Lung microvascular endothelial cell (primary cell): ENCODE measurements at regions not wholly inside any gene's neighbourhood (a gene's known extent, or its start where the extent isn't known, plus 50 kb on each side); places are given as distances from the start of the nearest gene placed in this dataset.
"Not testable (repeated sequence)": the region's sequence is repeated elsewhere in the genome, so short reads cannot be mapped to it uniquely, and the experiment has no call there.

Experiments used
- DNase-seq, 2 donors: peaks; one replicate each; pipeline versions ENCODE4 v3.0.0 to v3.0.0-alpha.2; 2010; ENCODE audit warnings: low read depth in 2 of 2

GRCh38 chrX:112368371-112368770 lies 285.8 kb upstream of the TRPC5 start:
- no peak for DNase-seq

GRCh38 chrX:112367065-112367464 lies 284.5 kb upstream of the TRPC5 start:
- DNase-seq, result no peak

GRCh38 chrX:112359906-112360305 lies 277.3 kb upstream of the TRPC5 start:
- DNase-seq, result no peak

- no peak for DNase-seq
Measured at GRCh38 chrX:112355931-112356330, 273.4 kb upstream of the TRPC5 start.

GRCh38 chrX:112341598-112341997 lies 259.0 kb upstream of the TRPC5 start:
- DNase-seq, result no peak

GRCh38 chrX:112313201-112313600 lies 230.6 kb upstream of the TRPC5 start:
- no peak for DNase-seq

- no peak for DNase-seq
Measured at GRCh38 chrX:112306027-112306426, 223.5 kb upstream of the TRPC5 start.

GRCh38 chrX:112279940-112280339 lies 197.4 kb upstream of the TRPC5 start:
- no peak for DNase-seq

GRCh38 chrX:112270991-112271390 lies 188.4 kb upstream of the TRPC5 start:
- DNase-seq, result no peak

- DNase-seq, result no peak
Measured at GRCh38 chrX:112266136-112266535, 183.6 kb upstream of the TRPC5 start.

- DNase-seq, result no peak
Measured at GRCh38 chrX:112259375-112259774, 176.8 kb upstream of the TRPC5 start.

GRCh38 chrX:112254896-112255295 lies 172.3 kb upstream of the TRPC5 start:
- no peak for DNase-seq

GRCh38 chrX:112247714-112248113 lies 165.1 kb upstream of the TRPC5 start:
- no peak for DNase-seq

- DNase-seq, result no peak
Measured at GRCh38 chrX:112235547-112235946, 153.0 kb upstream of the TRPC5 start.

GRCh38 chrX:112233164-112233563 lies 150.6 kb upstream of the TRPC5 start:
- DNase-seq, result no peak

GRCh38 chrX:112226795-112227194 lies 144.2 kb upstream of the TRPC5 start:
- not testable (repeated sequence) for DNase-seq

- no peak for DNase-seq
Measured at GRCh38 chrX:112223391-112223790, 140.8 kb upstream of the TRPC5 start.

- DNase-seq, result no peak
Measured at GRCh38 chrX:112218388-112218787, 135.8 kb upstream of the TRPC5 start.

- no peak for DNase-seq
Measured at GRCh38 chrX:112211459-112211858, 128.9 kb upstream of the TRPC5 start.

- DNase-seq, result no peak
Measured at GRCh38 chrX:112197840-112198239, 115.3 kb upstream of the TRPC5 start.

- no peak for DNase-seq
Measured at GRCh38 chrX:112190646-112191045, 108.1 kb upstream of the TRPC5 start.

GRCh38 chrX:112181361-112181760 lies 98.8 kb upstream of the TRPC5 start:
- not testable (repeated sequence) for DNase-seq

- DNase-seq, result no peak
Measured at GRCh38 chrX:112164420-112164819, 81.8 kb upstream of the TRPC5 start.

- no peak for DNase-seq
Measured at GRCh38 chrX:112163906-112164305, 81.3 kb upstream of the TRPC5 start.

GRCh38 chrX:112148397-112148796 lies 65.8 kb upstream of the TRPC5 start:
- no peak for DNase-seq
